ENCODE measurements at regions not wholly inside any gene's neighbourhood (a gene's known extent, or its start where the extent isn't known, plus 50 kb on each side); places are given as distances from the start of the nearest gene placed in this dataset.

- WGBS, result 38% methylated on average over 3 of the region's 3 CpGs
Measured at GRCh38 chr20:6401893-6402557, 279.2 kb upstream of the FERMT1 start.

GRCh38 chr20:6397115-6397514 lies 274.3 kb upstream of the FERMT1 start:
- Histone ChIP-seq H3K14ac (ENCODE audit: low read length in 2 of 2) (no peak overlapping the region), H2AFZ (ENCODE audit: low read depth, low read length) (no peak overlapping the region)

More at GRCh38 chr20:6401893-6402557, 279.2 kb upstream of the FERMT1 start:
- Histone ChIP-seq H3K4me3 (ENCODE audit: insufficient read depth in 1 of 2, low read depth in 1 of 2, low read length in 2 of 2) (no peak overlapping the region), H2BK5ac (ENCODE audit: low read depth, low read length, poor library complexity, severe bottlenecking) (no peak overlapping the region), H2AK5ac (ENCODE audit: low read length, severe bottlenecking) (no peak overlapping the region), H3K4me1 (ENCODE audit: control insufficient read depth, insufficient read depth, low read depth, low read length) (no peaks in the 10 kb centered on the region), H3K9ac (ENCODE audit: low read length) (no peak overlapping the region), H3K23ac (ENCODE audit: low read length in 2 of 2) (no peak overlapping the region), H3K4ac (ENCODE audit: low read depth in 1 of 2, low read length in 2 of 2) (no peak overlapping the region), H3K18ac (ENCODE audit: low read depth in 1 of 2, low read length in 2 of 2) (no peak overlapping the region), H3K79me1 (replicated peaks; ENCODE audit: low read length, poor library complexity, severe bottlenecking) (no peaks in the 10 kb centered on the region), H2BK15ac (ENCODE audit: low read depth, poor library complexity, severe bottlenecking) (no peak overlapping the region), H3K9me3 (ENCODE audit: control insufficient read depth, low read length) (no peaks in the 10 kb centered on the region), H2BK120ac (ENCODE audit: low read depth, low read length) (no peak overlapping the region), H3K36me3 (ENCODE audit: control insufficient read depth in 1 of 2, insufficient read depth in 2 of 2, low read depth in 1 of 2, low read length in 2 of 2) (no peaks in the 10 kb centered on the region), H3K27ac (ENCODE audit: low read length, poor library complexity, severe bottlenecking) (no peak overlapping the region), H3K27me3 (ENCODE audit: control insufficient read depth in 1 of 2, insufficient read depth in 1 of 2, low read length in 2 of 2) (peaks cover 0 to 9% of the 10 kb centered on the region in 2 experiments), H2AFZ (ENCODE audit: low read depth, low read length) (no peak overlapping the region), H3K4me2 (ENCODE audit: low read length, poor library complexity, severe bottlenecking) (no peak overlapping the region), H4K91ac (ENCODE audit: low read length) (no peak overlapping the region), H4K8ac (ENCODE audit: low read length) (no peak overlapping the region), H3K14ac (ENCODE audit: low read length in 2 of 2) (no peak overlapping the region), H2BK12ac (ENCODE audit: low read length in 2 of 2) (no peak overlapping the region)
- peak; percentile 66 for DNase-seq

GRCh38 chr20:6395695-6396094 lies 272.9 kb upstream of the FERMT1 start:
- 0% methylated on average over 1 of the region's 2 CpGs for WGBS
- H3K4ac ChIP-seq (ENCODE audit: low read depth in 1 of 2, low read length in 2 of 2), result no peak overlapping the region

More at GRCh38 chr20:6397115-6397514, 274.3 kb upstream of the FERMT1 start:
- Histone ChIP-seq H3K9ac (ENCODE audit: low read length) (no peak overlapping the region), H2AK5ac (ENCODE audit: low read length, severe bottlenecking) (no peak overlapping the region), H3K4me3 (ENCODE audit: insufficient read depth in 1 of 2, low read depth in 1 of 2, low read length in 2 of 2) (no peak overlapping the region), H2BK15ac (ENCODE audit: low read depth, poor library complexity, severe bottlenecking) (no peak overlapping the region), H4K8ac (ENCODE audit: low read length) (no peak overlapping the region), H3K79me1 (replicated peaks; ENCODE audit: low read length, poor library complexity, severe bottlenecking) (no peaks in the 10 kb centered on the region), H2BK5ac (ENCODE audit: low read depth, low read length, poor library complexity, severe bottlenecking) (no peak overlapping the region), H3K9me3 (ENCODE audit: control insufficient read depth, low read length) (no peaks in the 10 kb centered on the region), H3K27me3 (ENCODE audit: control insufficient read depth in 1 of 2, insufficient read depth in 1 of 2, low read length in 2 of 2) (peaks cover 0 to 5% of the 10 kb centered on the region in 2 experiments), H3K4ac (ENCODE audit: low read depth in 1 of 2, low read length in 2 of 2) (no peak overlapping the region), H3K18ac (ENCODE audit: low read depth in 1 of 2, low read length in 2 of 2) (no peak overlapping the region), H4K91ac (ENCODE audit: low read length) (no peak overlapping the region), H3K27ac (ENCODE audit: low read length, poor library complexity, severe bottlenecking) (no peak overlapping the region), H2BK12ac (ENCODE audit: low read length in 2 of 2) (peak overlapping the region in 1 of 2 experiments; percentile 6), H3K23ac (ENCODE audit: low read length in 2 of 2) (no peak overlapping the region), H2BK120ac (ENCODE audit: low read depth, low read length) (no peak overlapping the region), H3K36me3 (ENCODE audit: control insufficient read depth in 1 of 2, insufficient read depth in 2 of 2, low read depth in 1 of 2, low read length in 2 of 2) (no peaks in the 10 kb centered on the region), H3K4me2 (ENCODE audit: low read length, poor library complexity, severe bottlenecking) (no peak overlapping the region), H3K4me1 (ENCODE audit: control insufficient read depth, insufficient read depth, low read depth, low read length) (no peaks in the 10 kb centered on the region)
- WGBS, result 100% methylated on average over 1 of the region's 2 CpGs
- no peak for DNase-seq

GRCh38 chr20:6388671-6389197 lies 265.9 kb upstream of the FERMT1 start:
- Histone ChIP-seq H3K9ac (ENCODE audit: low read length) (no peak overlapping the region), H4K91ac (ENCODE audit: low read length) (no peak overlapping the region), H2BK15ac (ENCODE audit: low read depth, poor library complexity, severe bottlenecking) (no peak overlapping the region), H3K36me3 (ENCODE audit: control insufficient read depth in 1 of 2, insufficient read depth in 2 of 2, low read depth in 1 of 2, low read length in 2 of 2) (no peaks in the 10 kb centered on the region), H2BK12ac (ENCODE audit: low read length in 2 of 2) (no peak overlapping the region), H2BK5ac (ENCODE audit: low read depth, low read length, poor library complexity, severe bottlenecking) (no peak overlapping the region), H3K4me3 (ENCODE audit: insufficient read depth in 1 of 2, low read depth in 1 of 2, low read length in 2 of 2) (no peak overlapping the region), H3K18ac (ENCODE audit: low read depth in 1 of 2, low read length in 2 of 2) (no peak overlapping the region), H3K14ac (ENCODE audit: low read length in 2 of 2) (no peak overlapping the region), H3K27me3 (ENCODE audit: control insufficient read depth in 1 of 2, insufficient read depth in 1 of 2, low read length in 2 of 2) (no peaks in the 10 kb centered on the region), H3K79me1 (replicated peaks; ENCODE audit: low read length, poor library complexity, severe bottlenecking) (no peaks in the 10 kb centered on the region), H3K4me1 (ENCODE audit: control insufficient read depth, insufficient read depth, low read depth, low read length) (no peaks in the 10 kb centered on the region), H2AK5ac (ENCODE audit: low read length, severe bottlenecking) (no peak overlapping the region), H3K4ac (ENCODE audit: low read depth in 1 of 2, low read length in 2 of 2) (no peak overlapping the region), H4K8ac (ENCODE audit: low read length) (no peak overlapping the region), H2BK120ac (ENCODE audit: low read depth, low read length) (no peak overlapping the region), H3K9me3 (ENCODE audit: control insufficient read depth, low read length) (peaks cover 7% of the 10 kb centered on the region), H3K4me2 (ENCODE audit: low read length, poor library complexity, severe bottlenecking) (no peak overlapping the region), H2AFZ (ENCODE audit: low read depth, low read length) (no peak overlapping the region), H3K27ac (ENCODE audit: low read length, poor library complexity, severe bottlenecking) (no peak overlapping the region), H3K23ac (ENCODE audit: low read length in 2 of 2) (no peak overlapping the region)
- 39% methylated on average over 3 of the region's 4 CpGs for WGBS
- peak; percentile 54 for DNase-seq

More at GRCh38 chr20:6395695-6396094, 272.9 kb upstream of the FERMT1 start:
- H2AFZ ChIP-seq (ENCODE audit: low read depth, low read length), result no peak overlapping the region
- no peak overlapping the region for H3K23ac ChIP-seq (ENCODE audit: low read length in 2 of 2)
- peak; percentile 77 for DNase-seq
- no peak overlapping the region for H3K4me3 ChIP-seq (ENCODE audit: insufficient read depth in 1 of 2, low read depth in 1 of 2, low read length in 2 of 2)
- peaks cover 0 to 5% of the 10 kb centered on the region in 2 experiments for H3K27me3 ChIP-seq (ENCODE audit: control insufficient read depth in 1 of 2, insufficient read depth in 1 of 2, low read length in 2 of 2)
- no peaks in the 10 kb centered on the region for H3K79me1 ChIP-seq (replicated peaks; ENCODE audit: low read length, poor library complexity, severe bottlenecking)
- no peaks in the 10 kb centered on the region for H3K4me1 ChIP-seq (ENCODE audit: control insufficient read depth, insufficient read depth, low read depth, low read length)
- H2BK12ac ChIP-seq (ENCODE audit: low read length in 2 of 2), result no peak overlapping the region
- no peak overlapping the region for H2BK5ac ChIP-seq (ENCODE audit: low read depth, low read length, poor library complexity, severe bottlenecking)
- no peak overlapping the region for H2BK15ac ChIP-seq (ENCODE audit: low read depth, poor library complexity, severe bottlenecking)
- H3K27ac ChIP-seq (ENCODE audit: low read length, poor library complexity, severe bottlenecking), result no peak overlapping the region
- no peak overlapping the region for H3K4me2 ChIP-seq (ENCODE audit: low read length, poor library complexity, severe bottlenecking)
- H3K14ac ChIP-seq (ENCODE audit: low read length in 2 of 2), result no peak overlapping the region
- no peak overlapping the region for H4K8ac ChIP-seq (ENCODE audit: low read length)
- no peaks in the 10 kb centered on the region for H3K36me3 ChIP-seq (ENCODE audit: control insufficient read depth in 1 of 2, insufficient read depth in 2 of 2, low read depth in 1 of 2, low read length in 2 of 2)
- no peaks in the 10 kb centered on the region for H3K9me3 ChIP-seq (ENCODE audit: control insufficient read depth, low read length)
- no peak overlapping the region for H4K91ac ChIP-seq (ENCODE audit: low read length)
- no peak overlapping the region for H2BK120ac ChIP-seq (ENCODE audit: low read depth, low read length)
- H3K18ac ChIP-seq (ENCODE audit: low read depth in 1 of 2, low read length in 2 of 2), result no peak overlapping the region
- no peak overlapping the region for H2AK5ac ChIP-seq (ENCODE audit: low read length, severe bottlenecking)
- H3K9ac ChIP-seq (ENCODE audit: low read length), result no peak overlapping the region
